Dendritic cell treated with granulocyte-macrophage colony-stimulating factor and Interleukin-4, amounts not matched to agents 40 ng/mL and 50 ng/mL, for 4 days (primary cell): ENCODE measurements at regions not wholly inside any gene's neighbourhood (a gene's known extent, or its start where the extent isn't known, plus 50 kb on each side); places are given as distances from the start of the nearest gene placed in this dataset.

Source experiments
- H3K27ac Mint-ChIP-seq: one replicate; pipeline ENCODE4 v1.8.0; 2022; ENCODE audit warnings: mild to moderate bottlenecking, mixed read lengths
- H3K27me3 Mint-ChIP-seq: one replicate; pipeline ENCODE4 v1.8.0; 2022; ENCODE audit warnings: mild to moderate bottlenecking, mixed read lengths
- H3K36me3 Mint-ChIP-seq: one replicate; pipeline ENCODE4 v1.8.0; 2022; ENCODE audit warnings: low read depth, mixed read lengths
- H3K4me1 Mint-ChIP-seq: one replicate; pipeline ENCODE4 v1.8.0; 2022; ENCODE audit warnings: low read depth, mixed read lengths
- H3K4me3 Mint-ChIP-seq: one replicate; pipeline ENCODE4 v1.8.0; 2022; ENCODE audit warnings: mild to moderate bottlenecking, moderate library complexity, mixed read lengths
- H3K9me3 Mint-ChIP-seq: one replicate; pipeline ENCODE4 v1.8.0; 2022; ENCODE audit warnings: mixed read lengths
- intact Hi-C: fragments of 100-400 bp; cut with micrococcal nuclease; formaldehyde crosslinking; loops from one replicate; pipeline ENCODE4 v1.15.0; 2022

GRCh38 chr14:73786636-73787485 is 64.8 kb upstream of the PTGR2 start:
- no peaks in the 10 kb centered on the region for H3K9me3 Mint-ChIP-seq
- H3K27me3 Mint-ChIP-seq, result no peaks in the 10 kb centered on the region
- intact Hi-C loops, result loop anchor here (2.0 kb wide), 2 partner anchors 32 to 38 kb away; no protein-coding TSS in a partner anchor
- peaks cover 51% of the 10 kb centered on the region for H3K4me1 Mint-ChIP-seq
- H3K27ac Mint-ChIP-seq, result peak overlapping the region; percentile 94
- H3K4me3 Mint-ChIP-seq, result peak overlapping the region; percentile 84
- H3K36me3 Mint-ChIP-seq, result peaks cover 12% of the 10 kb centered on the region

GRCh38 chr14:73785834-73786635 is 65.6 kb upstream of the PTGR2 start:
- intact Hi-C loops, result loop anchor here (2.0 kb wide), 3 partner anchors 15 to 39 kb away; no protein-coding TSS in a partner anchor
- peak overlapping the region; percentile 84 for H3K4me3 Mint-ChIP-seq
- H3K27me3 Mint-ChIP-seq, result no peaks in the 10 kb centered on the region
- no peaks in the 10 kb centered on the region for H3K9me3 Mint-ChIP-seq
- H3K4me1 Mint-ChIP-seq, result peaks cover 51% of the 10 kb centered on the region
- peaks cover 12% of the 10 kb centered on the region for H3K36me3 Mint-ChIP-seq
- H3K27ac Mint-ChIP-seq, result peak overlapping the region; percentile 94

- H3K9me3 Mint-ChIP-seq, result no peaks in the 10 kb centered on the region
- H3K4me1 Mint-ChIP-seq, result peaks cover 58% of the 10 kb centered on the region
- peak overlapping the region; percentile 84 for H3K4me3 Mint-ChIP-seq
- H3K27me3 Mint-ChIP-seq, result no peaks in the 10 kb centered on the region
- H3K36me3 Mint-ChIP-seq, result peaks cover 14% of the 10 kb centered on the region
- intact Hi-C loops, result loop anchor here (2.0 kb wide), 1 partner anchor 15 kb away; no protein-coding TSS in a partner anchor
- peak overlapping the region; percentile 94 for H3K27ac Mint-ChIP-seq
These were observed 66.2 kb upstream of the PTGR2 start for GRCh38 chr14:73785336-73785833.

GRCh38 chr14:73784988-73785313 is 66.7 kb upstream of the PTGR2 start:
- H3K9me3 Mint-ChIP-seq, result no peaks in the 10 kb centered on the region
- peaks cover 62% of the 10 kb centered on the region for H3K4me1 Mint-ChIP-seq
- H3K27ac Mint-ChIP-seq, result peak overlapping the region; percentile 94
- H3K4me3 Mint-ChIP-seq, result peak overlapping the region; percentile 84
- peaks cover 18% of the 10 kb centered on the region for H3K36me3 Mint-ChIP-seq
- intact Hi-C loops, result loop anchor here (2.0 kb wide), 1 partner anchor 14 kb away; no protein-coding TSS in a partner anchor
- no peaks in the 10 kb centered on the region for H3K27me3 Mint-ChIP-seq

- peaks cover 20% of the 10 kb centered on the region for H3K36me3 Mint-ChIP-seq
- peaks cover 64% of the 10 kb centered on the region for H3K4me1 Mint-ChIP-seq
- no peaks in the 10 kb centered on the region for H3K9me3 Mint-ChIP-seq
- peak overlapping the region; percentile 94 for H3K27ac Mint-ChIP-seq
- peak overlapping the region; percentile 55 for H3K4me3 Mint-ChIP-seq
- no peaks in the 10 kb centered on the region for H3K27me3 Mint-ChIP-seq
- intact Hi-C loops, result loop anchor here (2.0 kb wide), 1 partner anchor 14 kb away; no protein-coding TSS in a partner anchor
These were observed 67.2 kb upstream of the PTGR2 start for GRCh38 chr14:73784181-73784987.

- peaks cover 20% of the 10 kb centered on the region for H3K36me3 Mint-ChIP-seq
- intact Hi-C loops, result no loop called here
These were observed 68.4 kb upstream of the PTGR2 start for GRCh38 chr14:73783107-73783727.

GRCh38 chr14:73782623-73783022 is 68.4 kb upstream of the PNMA1 start:
- intact Hi-C loops, result no loop called here
- Mint-ChIP-seq H3K27me3 (no peaks in the 10 kb centered on the region), H3K27ac (peak overlapping the region; percentile 54), H3K9me3 (no peaks in the 10 kb centered on the region), H3K4me1 (peaks cover 72% of the 10 kb centered on the region), H3K36me3 (peaks cover 20% of the 10 kb centered on the region), H3K4me3 (no peak overlapping the region)

More at GRCh38 chr14:73783107-73783727, 68.4 kb upstream of the PTGR2 start:
- peak overlapping the region; percentile 54 for H3K27ac Mint-ChIP-seq
- H3K4me1 Mint-ChIP-seq, result peaks cover 72% of the 10 kb centered on the region
- no peaks in the 10 kb centered on the region for H3K27me3 Mint-ChIP-seq
- H3K4me3 Mint-ChIP-seq, result no peak overlapping the region
- H3K9me3 Mint-ChIP-seq, result no peaks in the 10 kb centered on the region

GRCh38 chr14:73780896-73781295 is 66.7 kb upstream of the PNMA1 start:
- Mint-ChIP-seq H3K4me1 (peaks cover 70% of the 10 kb centered on the region), H3K4me3 (no peak overlapping the region), H3K27me3 (no peaks in the 10 kb centered on the region), H3K36me3 (peaks cover 20% of the 10 kb centered on the region), H3K27ac (no peak overlapping the region), H3K9me3 (no peaks in the 10 kb centered on the region)
- intact Hi-C loops, result no loop called here

- intact Hi-C loops, result no loop called here
- no peak overlapping the region for H3K27ac Mint-ChIP-seq
These were observed 66.2 kb upstream of the PNMA1 start for GRCh38 chr14:73780391-73780790.

GRCh38 chr14:73778736-73779135 is 64.6 kb upstream of the PNMA1 start:
- Mint-ChIP-seq H3K27ac (peak overlapping the region; percentile 1), H3K4me1 (peaks cover 64% of the 10 kb centered on the region), H3K27me3 (no peaks in the 10 kb centered on the region), H3K36me3 (peaks cover 20% of the 10 kb centered on the region), H3K4me3 (no peak overlapping the region), H3K9me3 (no peaks in the 10 kb centered on the region)
- intact Hi-C loops, result no loop called here

More at GRCh38 chr14:73780391-73780790, 66.2 kb upstream of the PNMA1 start:
- Mint-ChIP-seq H3K27me3 (no peaks in the 10 kb centered on the region), H3K36me3 (peaks cover 20% of the 10 kb centered on the region), H3K4me3 (no peak overlapping the region), H3K9me3 (no peaks in the 10 kb centered on the region), H3K4me1 (peaks cover 65% of the 10 kb centered on the region)

- no peaks in the 10 kb centered on the region for H3K27me3 Mint-ChIP-seq
- H3K9me3 Mint-ChIP-seq, result no peaks in the 10 kb centered on the region
- intact Hi-C loops, result no loop called here
- no peak overlapping the region for H3K4me3 Mint-ChIP-seq
- H3K27ac Mint-ChIP-seq, result peak overlapping the region; percentile 1
- H3K4me1 Mint-ChIP-seq, result peaks cover 64% of the 10 kb centered on the region
- H3K36me3 Mint-ChIP-seq, result peaks cover 9% of the 10 kb centered on the region
These were observed 63.2 kb upstream of the PNMA1 start for GRCh38 chr14:73777420-73777819.

GRCh38 chr14:73776194-73776537 is 62.0 kb upstream of the PNMA1 start:
- H3K36me3 Mint-ChIP-seq, result peaks cover 8% of the 10 kb centered on the region
- no peak overlapping the region for H3K27ac Mint-ChIP-seq
- H3K4me3 Mint-ChIP-seq, result no peak overlapping the region

More at GRCh38 chr14:73776194-73776537, 62.0 kb upstream of the PNMA1 start:
- Mint-ChIP-seq H3K4me1 (peaks cover 75% of the 10 kb centered on the region), H3K9me3 (no peaks in the 10 kb centered on the region), H3K27me3 (no peaks in the 10 kb centered on the region)
- intact Hi-C loops, result no loop called here
